Neural progenitor cell (in vitro differentiated cells): ENCODE measurements at regions not wholly inside any gene's neighbourhood (a gene's known extent, or its start where the extent isn't known, plus 50 kb on each side); places are given as distances from the start of the nearest gene placed in this dataset.

Source experiments
- DNase-seq: peaks from one replicate; pipeline ENCODE4 v3.0.0-alpha.2; 2016; ENCODE audit warnings: low spot score
- H2AFZ ChIP-seq: fragments of 200-600 bp; sonication (generic); replicated peaks from 2 replicates; pipeline ENCODE4 v1.6.1; 2016; ENCODE audit warnings: antibody characterized with exemption
- H3F3A ChIP-seq: fragments of 200-600 bp; sonication (generic); 2 replicates; pipeline ENCODE4 v1.6.1; 2016; ENCODE audit warnings: antibody characterized with exemption, low read depth
- H3K27ac ChIP-seq: fragments of 200-600 bp; sonication (generic); 2 replicates; pipeline ENCODE4 v1.5.1; 2016; ENCODE audit warnings: mild to moderate bottlenecking
- H3K27me3 ChIP-seq: fragments of 200-600 bp; sonication (generic); 2 replicates; pipeline ENCODE4 v1.6.1; 2016; ENCODE audit warnings: mild to moderate bottlenecking, moderate library complexity
- H3K36me3 ChIP-seq: fragments of 200-600 bp; sonication (generic); 2 replicates; pipeline ENCODE4 v1.5.1; 2016
- H3K4me1 ChIP-seq: fragments of 200-600 bp; sonication (generic); 2 replicates; pipeline ENCODE4 v1.6.1; 2016; ENCODE audit warnings: mixed run types
- H3K4me2 ChIP-seq: fragments of 200-600 bp; sonication (generic); 2 replicates; pipeline ENCODE4 v1.6.1; 2016
- H3K4me3 ChIP-seq: fragments of 200-600 bp; sonication (generic); 2 replicates; pipeline ENCODE4 v1.5.1; 2016
- H3K79me2 ChIP-seq: fragments of 200-600 bp; sonication (generic); 2 replicates; pipeline ENCODE4 v1.6.1; 2016; ENCODE audit warnings: low read depth
- H3K9ac ChIP-seq: fragments of 200-600 bp; sonication (generic); 2 replicates; pipeline ENCODE4 v1.6.1; 2016
- H3K9me3 ChIP-seq: fragments of 200-600 bp; sonication (generic); 2 replicates; pipeline ENCODE4 v1.5.1; 2016; ENCODE audit warnings: low read depth
- H4K20me1 ChIP-seq: fragments of 200-600 bp; sonication (generic); 2 replicates; pipeline ENCODE4 v1.6.1; 2016; ENCODE audit warnings: low read depth
- H3K27ac Mint-ChIP-seq: 3 replicates; pipeline ENCODE4 v1.8.0; 2021; ENCODE audit warnings: mixed read lengths
- H3K27me3 Mint-ChIP-seq: 2 replicates; pipeline ENCODE4 v1.8.0; 2022; ENCODE audit warnings: low read depth, mild to moderate bottlenecking, inconsistent platforms, moderate library complexity, mixed read lengths; ENCODE audit not compliant: insufficient read depth
- H3K36me3 Mint-ChIP-seq: 3 replicates; pipeline ENCODE4 v1.8.0; 2021; ENCODE audit warnings: mixed read lengths
- H3K4me1 Mint-ChIP-seq: 3 replicates; pipeline ENCODE4 v1.8.0; 2021; ENCODE audit warnings: mixed read lengths
- H3K4me3 Mint-ChIP-seq: 3 replicates; pipeline ENCODE4 v1.8.0; 2021; ENCODE audit warnings: mild to moderate bottlenecking, moderate library complexity, mixed read lengths
- H3K9me3 Mint-ChIP-seq: 3 replicates; pipeline ENCODE4 v1.8.0; 2020; ENCODE audit warnings: mixed read lengths
- CTCF ChIP-seq: fragments of 200-600 bp; sonication (generic); IDR thresholded peaks from 2 replicates; pipeline ENCODE4 v1.5.1; 2017; ENCODE audit warnings: antibody characterized with exemption, mild to moderate bottlenecking
- EZH2 ChIP-seq: fragments of 200-600 bp; sonication (generic); IDR thresholded peaks from 2 replicates; pipeline ENCODE4 v1.6.1; 2017; ENCODE audit warnings: antibody characterized with exemption, mild to moderate bottlenecking, moderate library complexity
- EZH2phosphoT487 ChIP-seq: fragments of 200-600 bp; sonication (generic); IDR thresholded peaks from 2 replicates; pipeline ENCODE4 v1.6.1; 2017; ENCODE audit warnings: antibody characterized with exemption

GRCh38 chr1:238592621-238593020, 701.9 kb upstream of the ZP4 start:
- H3K9ac ChIP-seq = no peak overlapping the region
- no peaks in the 10 kb centered on the region for H3K36me3 ChIP-seq
- Mint-ChIP-seq H3K36me3 (no peaks in the 10 kb centered on the region), H3K4me1 (no peaks in the 10 kb centered on the region), H3K9me3 (peaks cover 2% of the 10 kb centered on the region), H3K27ac (no peak overlapping the region), H3K4me3 (no peak overlapping the region), H3K27me3 (no peaks in the 10 kb centered on the region)
- TF ChIP-seq CTCF (no peak), EZH2phosphoT487 (no peak), EZH2 (no peak)
- H3K79me2 ChIP-seq = no peaks in the 10 kb centered on the region
- no peaks in the 10 kb centered on the region for H3K4me1 ChIP-seq
- DNase-seq = no peak
- H4K20me1 ChIP-seq = no peaks in the 10 kb centered on the region
- H3K4me2 ChIP-seq = no peak overlapping the region
- H3K9me3 ChIP-seq = no peaks in the 10 kb centered on the region
- no peaks in the 10 kb centered on the region for H3F3A ChIP-seq
- H3K27me3 ChIP-seq = no peaks in the 10 kb centered on the region
- no peak overlapping the region for H3K4me3 ChIP-seq
- H2AFZ ChIP-seq = no peak overlapping the region
- H3K27ac ChIP-seq = no peak overlapping the region

- Histone ChIP-seq H2AFZ (no peak overlapping the region), H3K36me3 (no peaks in the 10 kb centered on the region), H3F3A (no peaks in the 10 kb centered on the region), H3K9ac (no peak overlapping the region), H3K79me2 (no peaks in the 10 kb centered on the region), H3K9me3 (no peaks in the 10 kb centered on the region), H4K20me1 (no peaks in the 10 kb centered on the region), H3K27ac (no peak overlapping the region), H3K4me2 (no peak overlapping the region), H3K4me3 (no peak overlapping the region), H3K27me3 (no peaks in the 10 kb centered on the region), H3K4me1 (no peaks in the 10 kb centered on the region)
- H3K27me3 Mint-ChIP-seq = no peaks in the 10 kb centered on the region
- no peak overlapping the region for H3K4me3 Mint-ChIP-seq
- DNase-seq = no peak
- peaks cover 2% of the 10 kb centered on the region for H3K9me3 Mint-ChIP-seq
- no peak for TF ChIP-seq EZH2
- no peak for TF ChIP-seq CTCF
- no peak for TF ChIP-seq EZH2phosphoT487
- peaks cover 11% of the 10 kb centered on the region for H3K4me1 Mint-ChIP-seq
- H3K27ac Mint-ChIP-seq = no peak overlapping the region
- no peaks in the 10 kb centered on the region for H3K36me3 Mint-ChIP-seq
These were observed 699.2 kb upstream of the ZP4 start for GRCh38 chr1:238589843-238590435.

- no peaks in the 10 kb centered on the region for H3K79me2 ChIP-seq
- no peak for DNase-seq
- no peaks in the 10 kb centered on the region for H3K9me3 ChIP-seq
- H3K36me3 ChIP-seq = no peaks in the 10 kb centered on the region
- H3K9me3 Mint-ChIP-seq = no peaks in the 10 kb centered on the region
- no peaks in the 10 kb centered on the region for H3K36me3 Mint-ChIP-seq
- no peak overlapping the region for H3K9ac ChIP-seq
- no peaks in the 10 kb centered on the region for H3F3A ChIP-seq
- H3K4me3 ChIP-seq = no peak overlapping the region
- no peak overlapping the region for H3K27ac Mint-ChIP-seq
- H3K4me1 ChIP-seq = no peaks in the 10 kb centered on the region
- TF ChIP-seq EZH2phosphoT487 = no peak
- TF ChIP-seq CTCF = no peak
- no peak for TF ChIP-seq EZH2
- no peaks in the 10 kb centered on the region for H3K27me3 ChIP-seq
- no peak overlapping the region for H3K4me3 Mint-ChIP-seq
- H2AFZ ChIP-seq = no peak overlapping the region
- no peak overlapping the region for H3K27ac ChIP-seq
- H4K20me1 ChIP-seq = no peaks in the 10 kb centered on the region
- no peaks in the 10 kb centered on the region for H3K27me3 Mint-ChIP-seq
- no peak overlapping the region for H3K4me2 ChIP-seq
- H3K4me1 Mint-ChIP-seq = peaks cover 16% of the 10 kb centered on the region
These were observed 692.1 kb upstream of the ZP4 start for GRCh38 chr1:238582816-238583215.
